Ascending aorta (tissue), 2 donors: ENCODE measurements at regions not wholly inside any gene's neighbourhood (a gene's known extent, or its start where the extent isn't known, plus 50 kb on each side); places are given as distances from the start of the nearest gene placed in this dataset.

ENCODE experiments used
- DNase-seq, 2 donors: peaks; one replicate each; pipeline ENCODE4 v3.0.0-alpha.2; 2019; ENCODE audit warnings: low spot score in 2 of 2
- H3K27ac ChIP-seq, 2 donors: fragments of 200-600 bp; sonication (generic); one replicate each; pipeline ENCODE4 v1.5.1; 2016 to 2017; ENCODE audit warnings: mild to moderate bottlenecking in 1 of 2
- H3K27me3 ChIP-seq: fragments of 200-600 bp; sonication (generic); one replicate; pipeline ENCODE4 v1.5.1; 2017
- H3K36me3 ChIP-seq, 2 donors: fragments of 200-600 bp; sonication (generic); one replicate each; pipeline ENCODE4 v1.5.1; 2016
- H3K4me1 ChIP-seq, 2 donors: fragments of 200-600 bp; sonication (generic); one replicate each; pipeline ENCODE4 v1.5.1; 2016 to 2017; ENCODE audit warnings: mild to moderate bottlenecking in 1 of 2
- H3K4me3 ChIP-seq, 2 donors: fragments of 200-600 bp; sonication (generic); one replicate each; pipeline ENCODE4 v1.5.1; 2016 to 2017; ENCODE audit warnings: mild to moderate bottlenecking in 1 of 2
- H3K9me3 ChIP-seq, 2 donors: fragments of 200-600 bp; sonication (generic); one replicate each; pipeline ENCODE4 v1.5.1; 2016
- intact Hi-C: fragments of 100-400 bp; cut with DNase I; formaldehyde crosslinking; loops from one replicate; pipeline ENCODE4 v1.15.1; 2023
- TF ChIP-seq, protein P1 (sequence below), 3 experiments: fragments of 200-600 bp in 2 of 3; fragments of 450-650 bp in 1 of 3; sonication (generic) in 2 of 3; IDR thresholded peaks; one replicate each; pipeline ENCODE4 v1.5.1; 2016 to 2019; ENCODE audit warnings: antibody characterized with exemption in 3 of 3, mild to moderate bottlenecking in 1 of 3, moderate library complexity in 1 of 3

DNA sequence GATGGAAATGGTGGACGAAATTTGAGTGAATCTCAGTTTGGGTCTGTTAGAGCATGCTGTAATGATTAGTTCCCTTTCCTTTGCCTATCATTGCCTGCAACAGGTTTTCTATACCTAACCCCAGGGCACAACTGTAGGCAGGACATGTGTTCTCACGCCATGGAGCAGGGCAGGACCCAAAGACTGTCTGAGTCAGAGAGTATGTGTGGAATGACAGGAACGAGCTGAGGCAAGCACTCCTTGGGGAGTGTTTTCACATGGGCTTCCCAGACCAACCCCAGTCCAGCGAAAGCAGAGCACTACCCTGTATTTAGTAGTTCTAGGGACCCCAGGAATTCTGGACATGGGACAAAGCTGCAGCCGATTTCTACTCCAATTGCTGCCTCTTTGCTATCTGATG is 234.2 kb downstream of the HACE1 start:
- no peak overlapping the region for H3K27ac ChIP-seq
- intact Hi-C loops: no loop called here
- no peak overlapping the region for H3K4me3 ChIP-seq
- H3K4me1 ChIP-seq: no peaks in the 10 kb centered on the region
- TF ChIP-seq, protein P1, sequence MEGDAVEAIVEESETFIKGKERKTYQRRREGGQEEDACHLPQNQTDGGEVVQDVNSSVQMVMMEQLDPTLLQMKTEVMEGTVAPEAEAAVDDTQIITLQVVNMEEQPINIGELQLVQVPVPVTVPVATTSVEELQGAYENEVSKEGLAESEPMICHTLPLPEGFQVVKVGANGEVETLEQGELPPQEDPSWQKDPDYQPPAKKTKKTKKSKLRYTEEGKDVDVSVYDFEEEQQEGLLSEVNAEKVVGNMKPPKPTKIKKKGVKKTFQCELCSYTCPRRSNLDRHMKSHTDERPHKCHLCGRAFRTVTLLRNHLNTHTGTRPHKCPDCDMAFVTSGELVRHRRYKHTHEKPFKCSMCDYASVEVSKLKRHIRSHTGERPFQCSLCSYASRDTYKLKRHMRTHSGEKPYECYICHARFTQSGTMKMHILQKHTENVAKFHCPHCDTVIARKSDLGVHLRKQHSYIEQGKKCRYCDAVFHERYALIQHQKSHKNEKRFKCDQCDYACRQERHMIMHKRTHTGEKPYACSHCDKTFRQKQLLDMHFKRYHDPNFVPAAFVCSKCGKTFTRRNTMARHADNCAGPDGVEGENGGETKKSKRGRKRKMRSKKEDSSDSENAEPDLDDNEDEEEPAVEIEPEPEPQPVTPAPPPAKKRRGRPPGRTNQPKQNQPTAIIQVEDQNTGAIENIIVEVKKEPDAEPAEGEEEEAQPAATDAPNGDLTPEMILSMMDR (IDR thresholded peaks at IDR 0.05): no peak
- no peaks in the 10 kb centered on the region for H3K36me3 ChIP-seq
- DNase-seq: no peak
- no peaks in the 10 kb centered on the region for H3K27me3 ChIP-seq
- no peaks in the 10 kb centered on the region for H3K9me3 ChIP-seq

DNA sequence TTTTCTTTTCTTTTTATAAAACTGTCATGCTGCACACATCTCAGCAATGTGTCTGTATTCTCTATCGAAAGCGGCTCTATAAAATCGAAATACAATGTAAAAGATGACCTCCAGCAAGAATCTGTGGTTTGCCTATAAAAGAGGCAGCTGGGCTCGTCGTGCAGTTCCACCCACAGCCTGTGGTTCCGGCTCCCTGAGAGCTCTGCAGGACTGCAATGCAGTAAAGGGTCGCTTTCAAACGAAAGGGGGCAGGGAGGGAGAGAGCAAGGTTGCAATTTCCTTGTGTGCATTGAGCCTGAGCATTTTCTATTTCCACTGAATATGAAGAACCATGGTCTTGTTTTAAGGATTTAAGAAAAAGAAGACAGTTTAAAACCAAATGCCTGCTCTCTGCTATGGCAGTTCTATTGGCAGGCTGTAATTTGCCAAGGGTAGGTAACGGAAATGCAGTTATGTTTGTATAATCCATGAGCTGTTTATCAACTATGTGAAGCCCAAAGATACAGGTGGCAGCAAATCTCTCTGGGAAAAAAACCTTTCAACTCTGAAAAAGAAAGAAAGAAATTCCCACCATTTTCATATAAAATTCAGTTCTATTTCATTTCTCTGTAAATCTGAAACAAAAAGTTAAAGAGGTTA is 236.5 kb downstream of the HACE1 start:
- Histone ChIP-seq H3K36me3 (no peaks in the 10 kb centered on the region), H3K4me1 (no peaks in the 10 kb centered on the region), H3K4me3 (no peak overlapping the region), H3K27ac (no peak overlapping the region), H3K27me3 (no peaks in the 10 kb centered on the region), H3K9me3 (no peaks in the 10 kb centered on the region)
- intact Hi-C loops: no loop called here
- DNase-seq: no peak
- TF ChIP-seq, protein P1 (IDR thresholded peaks at IDR 0.05): no peak

- TF ChIP-seq, protein P1 (IDR thresholded peaks at IDR 0.05): no peak
Observed at GRCh38 chr6:104621396-104621795, 238.3 kb downstream of the HACE1 start.

DNA sequence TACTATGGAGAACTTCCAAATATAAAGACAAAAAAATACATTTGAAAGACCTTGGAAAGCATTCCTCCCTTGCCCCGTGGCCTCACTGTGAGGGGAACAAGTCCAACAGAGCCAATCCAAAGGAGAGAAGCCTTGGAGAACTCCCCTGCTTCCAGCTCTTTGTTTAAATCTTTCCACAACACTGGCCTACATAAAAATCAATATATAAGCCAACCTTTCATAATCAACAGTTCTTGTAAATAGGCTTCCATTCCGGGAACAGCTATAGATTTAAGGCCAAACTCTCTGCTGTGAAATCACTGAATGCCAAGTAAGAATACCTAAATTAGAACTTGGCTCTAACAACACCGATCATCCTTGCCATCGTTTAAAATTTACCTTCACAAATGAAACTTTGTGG is 242.1 kb downstream of the HACE1 start:
- no peak for DNase-seq
- H3K36me3 ChIP-seq: no peaks in the 10 kb centered on the region
- no peaks in the 10 kb centered on the region for H3K27me3 ChIP-seq
- H3K4me1 ChIP-seq: no peaks in the 10 kb centered on the region
- no peaks in the 10 kb centered on the region for H3K9me3 ChIP-seq
- TF ChIP-seq, protein P1 (IDR thresholded peaks at IDR 0.05): no peak
- no peak overlapping the region for H3K4me3 ChIP-seq
- no peak overlapping the region for H3K27ac ChIP-seq
- intact Hi-C loops: no loop called here

More at GRCh38 chr6:104621396-104621795, 238.3 kb downstream of the HACE1 start:
- no peak for DNase-seq
- H3K4me1 ChIP-seq: no peaks in the 10 kb centered on the region
- intact Hi-C loops: no loop called here
- no peak overlapping the region for H3K4me3 ChIP-seq
- no peaks in the 10 kb centered on the region for H3K27me3 ChIP-seq
- H3K9me3 ChIP-seq: no peaks in the 10 kb centered on the region
- H3K27ac ChIP-seq: no peak overlapping the region
- no peaks in the 10 kb centered on the region for H3K36me3 ChIP-seq

- Histone ChIP-seq H3K4me3 (no peak overlapping the region), H3K9me3 (no peaks in the 10 kb centered on the region), H3K27me3 (no peaks in the 10 kb centered on the region), H3K36me3 (no peaks in the 10 kb centered on the region), H3K27ac (no peak overlapping the region), H3K4me1 (no peaks in the 10 kb centered on the region)
- TF ChIP-seq, protein P1 (IDR thresholded peaks at IDR 0.05): no peak
- no peak for DNase-seq
- intact Hi-C loops: no loop called here
Observed at GRCh38 chr6:104614394-104614793, 245.3 kb downstream of the HACE1 start.
